ENCODE measurements at regions not wholly inside any gene's neighbourhood (a gene's known extent, or its start where the extent isn't known, plus 50 kb on each side); places are given as distances from the start of the nearest gene placed in this dataset.

- TF ChIP-seq, protein P1, sequence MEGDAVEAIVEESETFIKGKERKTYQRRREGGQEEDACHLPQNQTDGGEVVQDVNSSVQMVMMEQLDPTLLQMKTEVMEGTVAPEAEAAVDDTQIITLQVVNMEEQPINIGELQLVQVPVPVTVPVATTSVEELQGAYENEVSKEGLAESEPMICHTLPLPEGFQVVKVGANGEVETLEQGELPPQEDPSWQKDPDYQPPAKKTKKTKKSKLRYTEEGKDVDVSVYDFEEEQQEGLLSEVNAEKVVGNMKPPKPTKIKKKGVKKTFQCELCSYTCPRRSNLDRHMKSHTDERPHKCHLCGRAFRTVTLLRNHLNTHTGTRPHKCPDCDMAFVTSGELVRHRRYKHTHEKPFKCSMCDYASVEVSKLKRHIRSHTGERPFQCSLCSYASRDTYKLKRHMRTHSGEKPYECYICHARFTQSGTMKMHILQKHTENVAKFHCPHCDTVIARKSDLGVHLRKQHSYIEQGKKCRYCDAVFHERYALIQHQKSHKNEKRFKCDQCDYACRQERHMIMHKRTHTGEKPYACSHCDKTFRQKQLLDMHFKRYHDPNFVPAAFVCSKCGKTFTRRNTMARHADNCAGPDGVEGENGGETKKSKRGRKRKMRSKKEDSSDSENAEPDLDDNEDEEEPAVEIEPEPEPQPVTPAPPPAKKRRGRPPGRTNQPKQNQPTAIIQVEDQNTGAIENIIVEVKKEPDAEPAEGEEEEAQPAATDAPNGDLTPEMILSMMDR (IDR thresholded peaks at IDR 0.05), result no peak
- TF ChIP-seq YY1 (IDR thresholded peaks at IDR 0.05; ENCODE audit: low read depth) (no peak), GATA2 (CRISPR knock-in tag; IDR thresholded peaks at IDR 0.05) (no peak)
Measured at GRCh38 chr16:10240854-10241613, 58.8 kb upstream of the GRIN2A start (continued).

DNA sequence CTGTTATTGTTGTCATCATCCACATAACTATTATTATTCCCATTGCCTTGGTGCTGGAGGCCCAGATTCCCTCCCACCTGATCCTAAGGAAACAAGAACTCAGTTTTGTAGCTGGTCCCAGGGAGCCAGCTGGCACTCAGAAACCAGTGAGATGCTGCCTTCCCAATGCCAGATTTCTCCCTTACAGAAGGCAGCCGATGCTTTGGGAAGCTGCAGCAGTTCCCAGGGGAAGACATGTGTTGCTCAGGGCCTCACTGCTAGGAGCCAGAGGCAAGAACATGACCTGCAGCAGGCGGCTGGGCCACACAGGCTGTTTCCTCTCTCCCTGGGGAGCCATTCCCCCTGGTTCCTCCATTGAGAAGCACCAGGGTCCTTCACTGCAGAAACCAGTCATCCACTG, 59.9 kb upstream of the GRIN2A start:
- no peaks in the 10 kb centered on the region for H3K79me2 ChIP-seq (ENCODE audit: insufficient read depth)
- WGBS (ENCODE audit: low lambda C conversion rate), result 11% methylated on average over 1 of the region's 2 CpGs
- POLR2A ChIA-PET, result no interaction called here

More for the DNA sequence above, 59.9 kb upstream of the GRIN2A start:
- H3K9me2 ChIP-seq, result no peaks in the 10 kb centered on the region
- peaks cover 0 to 2% of the 10 kb centered on the region in 2 experiments; a peak in 1 of 4 replicates for H3K4me1 ChIP-seq (ENCODE audit: control insufficient read depth in 1 of 2, insufficient read depth in 2 of 2, low read depth in 1 of 2, low read length in 1 of 2)
- H3K27ac ChIP-seq (ENCODE audit: low read depth in 2 of 2, low read length in 1 of 2), result no peak overlapping the region
- CTCF ChIA-PET, result interaction anchor here (1.4 kb wide), 1 partner anchor 15 kb away, joined by 4 read pairs; no protein-coding TSS in a partner anchor
- no peak overlapping the region for H3K4me2 ChIP-seq
- H3K36me3 ChIP-seq (replicated peaks in 1 of 2; ENCODE audit: control insufficient read depth in 1 of 2, insufficient read depth in 2 of 2, low read length in 1 of 2), result no peaks in the 10 kb centered on the region
- H4K20me1 ChIP-seq (ENCODE audit: insufficient read depth), result no peaks in the 10 kb centered on the region
- no peaks in the 10 kb centered on the region for H3K27me3 ChIP-seq (ENCODE audit: insufficient read depth)
- no peak for DNase-seq
- H3K9ac ChIP-seq, result no peak overlapping the region
- H2AFZ ChIP-seq (ENCODE audit: low read depth), result no peak overlapping the region
- TF ChIP-seq FOXM1 (IDR thresholded peaks at IDR 0.05; ENCODE audit: low read depth) (no peak), FOSL2 (IDR thresholded peaks at IDR 0.05; ENCODE audit: borderline replicate concordance, low read depth) (no peak), GATA2 (CRISPR knock-in tag; IDR thresholded peaks at IDR 0.05) (no peak), FOXJ3 (CRISPR knock-in tag; IDR thresholded peaks at IDR 0.05) (no peak), RXRA (IDR thresholded peaks at IDR 0.05; ENCODE audit: borderline replicate concordance, low read depth) (no peak), RAD21 (IDR thresholded peaks at IDR 0.05; ENCODE audit: low read length) (no peak), RCOR1 (IDR thresholded peaks at IDR 0.05; ENCODE audit: low read length) (no peak), EZH2phosphoT487 (IDR thresholded peaks at IDR 0.05; ENCODE audit: borderline replicate concordance, low read depth) (no peak), RFX5 (IDR thresholded peaks at IDR 0.05; ENCODE audit: low read length) (no peak), REST (IDR thresholded peaks at IDR 0.05; ENCODE audit: low read depth, low read length) (no peak), MAX (IDR thresholded peaks at IDR 0.05; ENCODE audit: low read depth) (no peak), JUND (IDR thresholded peaks at IDR 0.05) (no peak), SMC3 (IDR thresholded peaks at IDR 0.05; ENCODE audit: low read depth, low read length) (no peak)
- TF ChIP-seq, protein P2, sequence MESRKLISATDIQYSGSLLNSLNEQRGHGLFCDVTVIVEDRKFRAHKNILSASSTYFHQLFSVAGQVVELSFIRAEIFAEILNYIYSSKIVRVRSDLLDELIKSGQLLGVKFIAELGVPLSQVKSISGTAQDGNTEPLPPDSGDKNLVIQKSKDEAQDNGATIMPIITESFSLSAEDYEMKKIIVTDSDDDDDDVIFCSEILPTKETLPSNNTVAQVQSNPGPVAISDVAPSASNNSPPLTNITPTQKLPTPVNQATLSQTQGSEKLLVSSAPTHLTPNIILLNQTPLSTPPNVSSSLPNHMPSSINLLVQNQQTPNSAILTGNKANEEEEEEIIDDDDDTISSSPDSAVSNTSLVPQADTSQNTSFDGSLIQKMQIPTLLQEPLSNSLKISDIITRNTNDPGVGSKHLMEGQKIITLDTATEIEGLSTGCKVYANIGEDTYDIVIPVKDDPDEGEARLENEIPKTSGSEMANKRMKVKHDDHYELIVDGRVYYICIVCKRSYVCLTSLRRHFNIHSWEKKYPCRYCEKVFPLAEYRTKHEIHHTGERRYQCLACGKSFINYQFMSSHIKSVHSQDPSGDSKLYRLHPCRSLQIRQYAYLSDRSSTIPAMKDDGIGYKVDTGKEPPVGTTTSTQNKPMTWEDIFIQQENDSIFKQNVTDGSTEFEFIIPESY (IDR thresholded peaks at IDR 0.05; ENCODE audit: borderline replicate concordance, low read depth), result no peak
- TF ChIP-seq, protein P3, sequence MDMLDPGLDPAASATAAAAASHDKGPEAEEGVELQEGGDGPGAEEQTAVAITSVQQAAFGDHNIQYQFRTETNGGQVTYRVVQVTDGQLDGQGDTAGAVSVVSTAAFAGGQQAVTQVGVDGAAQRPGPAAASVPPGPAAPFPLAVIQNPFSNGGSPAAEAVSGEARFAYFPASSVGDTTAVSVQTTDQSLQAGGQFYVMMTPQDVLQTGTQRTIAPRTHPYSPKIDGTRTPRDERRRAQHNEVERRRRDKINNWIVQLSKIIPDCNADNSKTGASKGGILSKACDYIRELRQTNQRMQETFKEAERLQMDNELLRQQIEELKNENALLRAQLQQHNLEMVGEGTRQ (IDR thresholded peaks at IDR 0.05; ENCODE audit: borderline replicate concordance, low read depth, low read length), result no peak
- TF ChIP-seq, protein P1 (IDR thresholded peaks at IDR 0.05), result no peak
- TF ChIP-seq, protein P4, sequence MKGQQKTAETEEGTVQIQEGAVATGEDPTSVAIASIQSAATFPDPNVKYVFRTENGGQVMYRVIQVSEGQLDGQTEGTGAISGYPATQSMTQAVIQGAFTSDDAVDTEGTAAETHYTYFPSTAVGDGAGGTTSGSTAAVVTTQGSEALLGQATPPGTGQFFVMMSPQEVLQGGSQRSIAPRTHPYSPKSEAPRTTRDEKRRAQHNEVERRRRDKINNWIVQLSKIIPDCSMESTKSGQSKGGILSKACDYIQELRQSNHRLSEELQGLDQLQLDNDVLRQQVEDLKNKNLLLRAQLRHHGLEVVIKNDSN (IDR thresholded peaks at IDR 0.05; ENCODE audit: borderline replicate concordance, low read depth), result no peak
- H3K9me3 ChIP-seq, result no peaks in the 10 kb centered on the region
- H3K4me3 ChIP-seq (ENCODE audit: low read depth in 2 of 2, low read length in 1 of 2), result no peak overlapping the region
- H3F3A ChIP-seq (replicated peaks; ENCODE audit: insufficient read depth), result no peaks in the 10 kb centered on the region
